Activated CD4-positive, CD25-positive, alpha-beta regulatory T cell treated with anti-CD3 and anti-CD28 coated beads, Interleukin-2, amount 50 U/mL, for 72 hours (primary cell): ENCODE measurements at regions not wholly inside any gene's neighbourhood (a gene's known extent, or its start where the extent isn't known, plus 50 kb on each side); places are given as distances from the start of the nearest gene placed in this dataset.

Experiments
- DNase-seq: peaks from one replicate; pipeline ENCODE4 v3.0.0; 2021

GRCh38 chr2:146161256-146161882, 1641.5 kb upstream of the ZEB2 start:
- DNase-seq = no peak

DNA sequence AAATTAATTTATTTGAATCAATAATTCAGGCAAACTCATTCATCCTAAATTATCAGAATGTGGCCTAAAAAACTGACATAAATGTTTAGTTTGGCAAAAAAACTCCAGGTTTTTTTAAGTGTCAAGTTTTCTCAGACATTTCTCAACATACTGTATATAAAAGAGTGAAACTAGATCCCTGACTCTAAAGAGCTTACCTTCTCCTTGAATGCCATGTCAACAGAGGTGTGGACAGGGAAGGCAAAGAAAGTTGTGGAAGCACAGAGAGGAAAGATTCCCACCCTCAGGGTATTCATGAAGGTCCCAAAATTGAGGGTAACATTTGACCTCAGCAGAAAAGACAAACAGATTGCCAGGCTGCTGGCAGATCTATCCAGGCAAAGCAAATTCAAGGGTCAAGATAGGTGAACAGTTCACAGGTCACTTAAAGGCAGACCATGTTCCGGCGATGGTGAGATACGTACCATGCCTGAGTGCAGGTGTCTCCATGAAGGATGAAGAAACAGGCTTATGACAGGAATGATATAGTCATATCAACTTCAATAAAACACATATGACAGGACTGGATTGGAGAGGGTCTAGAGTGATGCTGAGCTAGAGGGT, 1638.3 kb upstream of the ZEB2 start:
- DNase-seq = no peak

DNA sequence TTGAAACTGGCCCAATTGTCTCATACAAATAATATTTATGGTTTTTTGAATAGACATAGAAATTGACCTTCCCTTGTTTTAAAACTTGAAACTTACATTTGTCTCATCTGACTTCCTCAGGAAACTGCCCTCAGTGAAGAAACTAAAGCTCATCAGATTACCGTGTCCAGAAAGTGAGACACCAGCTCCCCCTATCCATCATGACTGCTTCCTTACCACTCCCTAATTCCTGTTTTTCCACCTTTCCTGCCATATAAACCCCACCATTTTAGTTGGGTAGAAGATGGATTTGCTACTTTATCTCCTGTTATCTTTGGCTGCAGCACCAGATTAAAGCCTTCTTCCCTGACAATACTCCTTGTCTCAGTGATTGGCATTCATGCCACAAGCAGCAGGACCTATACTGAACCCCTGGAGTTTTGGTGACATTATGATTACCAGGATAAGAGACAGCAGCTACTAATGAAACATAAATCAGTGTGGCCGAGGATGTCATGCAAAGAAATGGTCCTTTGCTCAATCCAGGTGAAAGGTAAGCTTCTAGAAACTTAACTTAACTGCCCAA, 1627.6 kb upstream of the ZEB2 start:
- no peak for DNase-seq

DNA sequence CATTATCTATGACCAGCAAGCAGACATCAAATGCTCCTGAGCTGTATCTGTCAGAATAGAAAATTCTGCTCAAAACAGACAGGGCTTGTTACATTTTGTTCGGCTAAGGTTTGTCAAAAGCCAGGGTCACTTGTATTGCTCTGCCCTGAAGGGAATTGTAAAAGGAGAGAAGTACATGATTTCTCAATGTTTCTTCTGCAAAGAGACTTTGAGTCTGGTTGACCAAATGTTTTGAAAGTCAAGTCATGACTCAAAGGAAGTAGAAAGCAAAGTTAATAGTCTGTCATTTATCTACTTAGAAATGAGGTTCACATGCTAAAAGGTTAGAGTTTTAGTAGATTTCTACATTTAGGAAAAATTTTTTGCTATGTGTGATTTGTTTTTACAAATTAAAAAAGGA, 1624.1 kb upstream of the ZEB2 start:
- DNase-seq = no peak

DNA sequence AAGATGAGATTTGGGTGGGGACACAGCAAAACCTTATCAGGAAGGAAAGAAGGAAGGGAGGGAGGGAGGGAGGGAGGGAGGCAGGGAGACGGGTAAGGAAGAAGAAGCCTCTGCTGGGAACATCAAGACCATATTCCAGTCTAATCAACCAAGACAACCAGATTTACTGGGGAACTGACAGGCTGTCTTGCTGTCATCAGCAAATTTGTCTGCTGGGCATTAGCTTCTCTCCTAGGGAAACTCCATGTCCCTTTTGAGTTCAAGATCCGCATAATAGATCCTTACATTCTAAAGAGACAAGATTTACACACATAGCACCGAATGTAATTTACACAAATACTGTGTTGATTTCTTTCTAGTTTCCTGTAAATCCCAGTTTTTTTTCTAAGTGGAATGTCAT, 1618.9 kb upstream of the ZEB2 start:
- no peak for DNase-seq

GRCh38 chr2:146135245-146135644, 1615.3 kb upstream of the ZEB2 start:
- no peak for DNase-seq

GRCh38 chr2:146131785-146132184, 1611.9 kb upstream of the ZEB2 start:
- no peak for DNase-seq

DNA sequence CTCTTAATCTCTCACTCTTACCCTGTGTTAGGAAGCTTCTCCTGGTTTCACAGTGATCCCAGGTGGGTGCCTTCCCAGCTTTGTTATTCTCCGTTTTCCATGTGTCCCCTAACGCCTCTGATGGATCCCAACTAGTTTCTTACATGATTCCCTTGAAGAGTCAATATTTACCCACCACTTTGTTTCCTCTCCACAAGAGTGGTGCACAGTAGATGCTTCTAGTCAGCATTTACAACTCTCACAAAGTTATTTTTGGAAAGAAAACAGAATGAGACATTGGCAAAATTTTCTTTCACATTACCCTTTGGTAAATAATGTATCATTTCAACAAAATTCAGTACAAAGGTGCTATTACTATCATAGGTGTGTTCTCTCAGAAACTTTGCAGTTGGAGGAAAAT, 1611.1 kb upstream of the ZEB2 start:
- no peak for DNase-seq

GRCh38 chr2:146130290-146130689, 1610.4 kb upstream of the ZEB2 start:
- no peak for DNase-seq

- no peak for DNase-seq
Observed at GRCh38 chr2:146129231-146129630, 1609.3 kb upstream of the ZEB2 start.

GRCh38 chr2:146128216-146128615, 1608.3 kb upstream of the ZEB2 start:
- DNase-seq = no peak

DNA sequence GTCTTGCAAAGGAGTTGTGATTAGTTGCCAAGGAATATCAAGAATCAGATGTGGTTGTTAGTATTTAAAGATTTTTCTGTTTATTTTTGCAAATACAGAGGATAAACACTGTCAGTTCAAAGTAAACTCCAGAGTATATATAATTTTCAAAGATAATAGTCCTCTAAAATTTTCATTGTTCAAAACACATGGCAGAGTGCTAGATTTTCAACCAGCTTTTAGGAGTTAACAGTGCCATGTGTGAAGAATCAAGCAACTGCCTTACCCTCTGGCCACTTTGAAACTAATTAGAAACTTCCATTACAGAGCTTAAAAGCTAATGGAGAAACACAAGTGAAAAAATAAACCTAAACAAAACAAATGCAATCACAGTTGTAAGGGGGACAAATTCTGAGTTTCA, 1605.6 kb upstream of the ZEB2 start:
- DNase-seq = no peak

DNA sequence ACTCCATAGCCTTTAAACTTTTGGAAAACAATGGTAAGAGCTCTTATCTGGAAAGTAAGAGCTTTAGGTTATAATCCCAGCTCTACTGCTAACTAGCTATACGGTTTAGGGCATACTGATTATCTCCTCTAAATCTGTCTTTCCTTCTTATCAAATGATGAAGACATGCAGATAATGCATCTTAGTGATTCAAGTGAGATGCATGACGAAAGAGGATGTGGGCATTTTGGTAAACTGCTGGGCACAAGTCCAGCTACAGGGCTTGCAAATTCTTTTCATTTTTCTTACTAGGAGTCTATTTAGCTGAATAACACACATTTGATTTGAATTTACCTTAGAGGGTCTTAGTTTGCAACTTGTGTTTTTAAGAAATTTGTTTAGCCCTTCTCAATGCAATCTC, 1604.8 kb upstream of the ZEB2 start:
- no peak for DNase-seq

DNA sequence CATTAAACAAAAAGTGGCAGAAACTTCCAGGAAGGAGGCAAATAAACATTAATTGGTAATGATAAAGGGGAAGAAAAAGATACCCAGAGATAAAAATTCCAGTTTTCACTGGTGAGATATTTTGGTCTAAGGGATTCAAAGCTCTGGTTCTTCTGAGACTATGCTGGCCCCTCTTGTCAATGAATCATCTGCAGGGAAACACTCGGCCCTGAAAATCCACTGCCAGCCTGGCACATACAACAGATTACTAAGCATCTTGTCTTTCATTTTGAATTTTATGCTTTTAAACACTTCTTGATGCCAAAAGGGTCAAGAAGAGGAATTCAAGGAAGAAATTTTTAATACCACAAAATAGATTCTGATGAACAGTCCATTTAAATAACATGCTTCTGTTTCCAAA, 1603.8 kb upstream of the ZEB2 start:
- DNase-seq = no peak

DNA sequence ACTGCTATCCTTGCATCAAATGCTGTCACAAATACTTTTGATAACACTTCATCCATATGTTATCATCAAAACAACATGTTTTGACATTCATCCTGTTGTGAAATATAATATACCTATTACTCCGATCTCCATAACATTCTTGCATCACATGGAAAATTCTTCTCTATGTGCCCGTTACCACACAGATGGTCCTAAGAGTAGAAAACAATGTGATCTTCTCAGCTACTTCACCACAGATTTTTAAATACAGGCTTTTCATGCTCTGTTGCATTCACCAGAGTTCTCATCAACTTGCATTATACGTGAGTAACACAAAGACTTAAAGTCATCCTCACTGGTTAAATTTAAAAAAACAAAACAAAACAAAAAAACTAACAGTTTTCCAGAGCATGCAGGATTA, 1603.3 kb upstream of the ZEB2 start:
- DNase-seq = no peak

- DNase-seq = no peak
Observed at GRCh38 chr2:146119586-146119985, 1599.7 kb upstream of the ZEB2 start.

- no peak for DNase-seq
Observed at GRCh38 chr2:146108993-146109392, 1589.1 kb upstream of the ZEB2 start.

- DNase-seq = no peak
Observed at GRCh38 chr2:146094185-146094584, 1574.3 kb upstream of the ZEB2 start.

GRCh38 chr2:146081459-146081858, 1561.5 kb upstream of the ZEB2 start:
- no peak for DNase-seq

- DNase-seq = no peak
Observed at GRCh38 chr2:146080925-146081324, 1561.0 kb upstream of the ZEB2 start.

DNA sequence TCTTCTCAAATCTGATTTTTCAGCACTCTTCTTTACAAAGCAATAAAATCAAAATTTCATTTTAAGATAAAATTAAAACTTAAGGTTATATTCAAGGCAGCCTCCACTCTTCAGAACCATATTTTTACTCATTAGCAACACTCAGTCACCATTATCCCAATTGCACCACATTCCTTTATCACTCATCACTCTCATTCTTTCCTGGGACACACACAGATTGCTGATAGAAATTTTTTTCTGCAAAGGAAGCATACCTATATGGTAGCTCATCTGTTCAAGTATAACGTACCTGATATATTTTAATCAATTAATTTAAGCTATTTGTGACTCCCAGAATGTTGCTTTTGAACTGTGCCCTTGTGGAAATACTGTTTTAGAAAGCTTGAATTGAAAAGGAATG, 1559.3 kb upstream of the ZEB2 start:
- DNase-seq = no peak

DNA sequence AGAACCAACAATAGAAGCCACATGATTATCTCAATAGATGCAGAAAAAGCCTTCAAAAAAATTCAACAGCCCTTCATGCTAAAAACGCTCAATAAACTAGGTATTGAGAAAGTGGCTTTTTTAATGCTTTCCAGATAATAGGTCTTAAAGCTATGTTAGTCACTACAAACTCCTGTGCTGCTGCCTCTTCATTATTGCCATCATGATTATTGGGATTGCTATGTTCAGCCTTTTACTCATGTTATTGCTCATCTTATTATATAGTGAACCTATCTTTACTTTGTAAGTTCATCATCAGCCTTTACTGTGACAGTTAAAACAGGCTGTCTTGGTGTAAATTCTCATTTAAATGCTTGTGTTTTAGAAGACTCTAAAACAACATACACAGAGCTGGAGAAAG, 1557.2 kb upstream of the ZEB2 start:
- DNase-seq = no peak

DNA sequence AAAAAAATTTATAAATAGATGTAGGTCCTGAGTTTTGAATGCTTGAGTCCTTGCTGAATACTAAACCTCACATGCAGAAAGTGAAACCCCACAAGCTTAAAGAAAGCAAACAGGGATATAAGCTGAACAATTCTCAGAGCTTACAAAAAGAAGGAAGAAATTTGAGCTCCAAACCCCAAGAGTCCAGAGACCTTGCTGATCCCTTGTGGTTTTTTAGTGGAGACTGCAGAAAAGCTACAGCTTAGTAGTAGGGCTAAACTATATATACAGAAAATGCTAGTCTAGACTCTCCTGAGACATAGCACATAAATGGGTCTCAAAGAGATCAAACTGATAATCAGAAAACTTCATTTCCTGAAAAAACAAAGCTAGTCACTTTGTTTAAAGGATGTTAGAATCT, 1548.1 kb upstream of the ZEB2 start:
- DNase-seq = no peak

- DNase-seq = no peak
Observed at GRCh38 chr2:146048141-146048540, 1528.2 kb upstream of the ZEB2 start.
